ENCODE measurements at regions not wholly inside any gene's neighbourhood (a gene's known extent, or its start where the extent isn't known, plus 50 kb on each side); places are given as distances from the start of the nearest gene placed in this dataset.

DNA sequence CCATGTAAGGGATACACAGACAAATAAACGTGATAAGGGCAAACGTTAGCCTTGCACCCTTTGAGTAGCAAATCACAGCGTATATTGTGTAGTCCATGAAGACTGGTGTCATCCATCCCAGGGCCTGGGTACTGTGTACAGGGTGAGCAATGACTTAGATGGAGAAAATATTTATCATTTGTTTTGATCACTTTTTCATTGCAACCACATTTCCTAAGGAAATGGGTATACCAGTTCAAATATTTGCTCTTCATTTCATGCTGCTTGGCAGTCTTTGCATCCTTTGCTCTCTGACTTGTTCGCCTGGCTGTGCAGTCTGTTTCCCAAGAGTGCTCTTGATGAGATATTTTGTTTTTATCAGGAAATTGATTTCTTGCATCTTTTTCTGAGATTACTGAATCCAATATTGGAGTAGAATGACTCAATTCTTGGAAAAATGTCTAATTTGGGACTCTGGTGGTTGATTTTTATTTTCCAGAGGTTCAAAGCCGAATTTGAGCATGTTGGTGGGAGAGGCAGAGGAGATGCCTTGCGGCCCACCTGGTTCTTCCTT is 424.6 kb upstream of the SEMA6D start:
- H3K36me3 Mint-ChIP-seq (ENCODE audit: low read depth, unreplicated experiment): no peaks in the 10 kb centered on the region
- no peaks in the 10 kb centered on the region for H3K27me3 Mint-ChIP-seq (ENCODE audit: unreplicated experiment)
- DNase-seq (ENCODE audit: low spot score): no peak
- TF ChIP-seq, protein P1, sequence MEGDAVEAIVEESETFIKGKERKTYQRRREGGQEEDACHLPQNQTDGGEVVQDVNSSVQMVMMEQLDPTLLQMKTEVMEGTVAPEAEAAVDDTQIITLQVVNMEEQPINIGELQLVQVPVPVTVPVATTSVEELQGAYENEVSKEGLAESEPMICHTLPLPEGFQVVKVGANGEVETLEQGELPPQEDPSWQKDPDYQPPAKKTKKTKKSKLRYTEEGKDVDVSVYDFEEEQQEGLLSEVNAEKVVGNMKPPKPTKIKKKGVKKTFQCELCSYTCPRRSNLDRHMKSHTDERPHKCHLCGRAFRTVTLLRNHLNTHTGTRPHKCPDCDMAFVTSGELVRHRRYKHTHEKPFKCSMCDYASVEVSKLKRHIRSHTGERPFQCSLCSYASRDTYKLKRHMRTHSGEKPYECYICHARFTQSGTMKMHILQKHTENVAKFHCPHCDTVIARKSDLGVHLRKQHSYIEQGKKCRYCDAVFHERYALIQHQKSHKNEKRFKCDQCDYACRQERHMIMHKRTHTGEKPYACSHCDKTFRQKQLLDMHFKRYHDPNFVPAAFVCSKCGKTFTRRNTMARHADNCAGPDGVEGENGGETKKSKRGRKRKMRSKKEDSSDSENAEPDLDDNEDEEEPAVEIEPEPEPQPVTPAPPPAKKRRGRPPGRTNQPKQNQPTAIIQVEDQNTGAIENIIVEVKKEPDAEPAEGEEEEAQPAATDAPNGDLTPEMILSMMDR (IDR thresholded peaks at IDR 0.05; ENCODE audit: unreplicated experiment): no peak
- H3K9me3 Mint-ChIP-seq (ENCODE audit: unreplicated experiment): no peaks in the 10 kb centered on the region
- H3K4me3 Mint-ChIP-seq (ENCODE audit: unreplicated experiment): no peak overlapping the region
- H3K4me1 Mint-ChIP-seq (ENCODE audit: unreplicated experiment): no peaks in the 10 kb centered on the region
- H3K27ac Mint-ChIP-seq (ENCODE audit: unreplicated experiment): no peak overlapping the region

DNA sequence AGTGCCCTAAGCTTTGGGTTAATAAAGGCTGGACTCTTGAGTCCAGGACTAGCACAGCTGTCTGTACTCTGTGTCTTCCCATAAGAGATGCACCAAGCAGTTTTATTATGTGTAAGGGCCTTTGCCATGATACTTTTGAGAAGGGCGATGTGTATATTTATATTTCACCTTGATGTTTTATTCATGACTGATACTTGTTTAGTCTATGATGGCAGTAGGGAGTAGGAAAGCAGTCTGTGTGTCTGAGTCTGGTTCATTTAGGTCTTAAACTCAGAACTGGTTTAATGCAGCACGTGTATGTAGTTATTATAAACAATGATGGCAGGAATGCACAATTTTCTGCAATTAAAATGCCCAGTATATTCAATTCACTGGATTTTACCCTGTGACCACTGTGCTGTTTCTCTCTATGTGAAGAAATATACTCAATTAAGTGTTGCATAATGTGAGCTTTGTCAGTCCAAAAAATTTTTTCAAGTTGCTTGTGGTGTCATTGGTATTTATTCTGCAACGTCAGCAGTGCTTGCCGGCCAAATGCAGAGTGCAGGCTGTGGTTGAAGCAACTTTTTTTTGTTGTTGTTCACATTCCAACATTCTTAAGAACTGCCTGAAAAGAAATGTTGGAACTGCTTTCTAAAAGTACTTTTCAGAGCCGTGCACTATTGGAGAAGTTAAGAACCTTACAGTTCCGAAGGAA is 423.7 kb upstream of the SEMA6D start:
- H3K9me3 Mint-ChIP-seq (ENCODE audit: unreplicated experiment): no peaks in the 10 kb centered on the region
- H3K4me1 Mint-ChIP-seq (ENCODE audit: unreplicated experiment): no peaks in the 10 kb centered on the region
- no peaks in the 10 kb centered on the region for H3K36me3 Mint-ChIP-seq (ENCODE audit: low read depth, unreplicated experiment)
- no peak for DNase-seq (ENCODE audit: low spot score)
- no peaks in the 10 kb centered on the region for H3K27me3 Mint-ChIP-seq (ENCODE audit: unreplicated experiment)
- H3K4me3 Mint-ChIP-seq (ENCODE audit: unreplicated experiment): no peak overlapping the region
- TF ChIP-seq, protein P1 (IDR thresholded peaks at IDR 0.05; ENCODE audit: unreplicated experiment): no peak
- no peak overlapping the region for H3K27ac Mint-ChIP-seq (ENCODE audit: unreplicated experiment)

- H3K27ac Mint-ChIP-seq (ENCODE audit: unreplicated experiment): no peak overlapping the region
- H3K27me3 Mint-ChIP-seq (ENCODE audit: unreplicated experiment): no peaks in the 10 kb centered on the region
- no peaks in the 10 kb centered on the region for H3K9me3 Mint-ChIP-seq (ENCODE audit: unreplicated experiment)
- H3K4me3 Mint-ChIP-seq (ENCODE audit: unreplicated experiment): no peak overlapping the region
- H3K4me1 Mint-ChIP-seq (ENCODE audit: unreplicated experiment): no peaks in the 10 kb centered on the region
- DNase-seq (ENCODE audit: low spot score): no peak
- no peaks in the 10 kb centered on the region for H3K36me3 Mint-ChIP-seq (ENCODE audit: low read depth, unreplicated experiment)
- TF ChIP-seq, protein P1 (IDR thresholded peaks at IDR 0.05; ENCODE audit: unreplicated experiment): no peak
Measured at GRCh38 chr15:47294765-47295259, 422.5 kb upstream of the SEMA6D start.

DNA sequence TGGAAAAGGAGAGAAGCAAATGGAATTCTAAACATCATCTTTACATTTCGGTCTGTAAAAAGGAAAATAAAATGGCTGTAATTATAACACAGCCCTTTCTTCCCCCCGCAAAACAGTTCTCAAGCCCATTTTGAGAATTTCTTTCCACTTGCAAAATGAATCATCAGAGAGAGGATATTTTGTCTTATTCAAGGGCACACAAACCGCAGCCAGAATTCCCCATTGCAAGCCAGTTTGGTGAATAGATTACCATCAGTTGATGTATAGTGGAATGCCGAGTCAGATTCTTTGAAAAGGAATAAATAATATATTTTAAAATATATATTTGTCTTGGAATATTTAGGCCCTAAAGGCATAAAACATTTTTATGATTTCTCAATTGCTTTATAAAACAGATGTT is 420.4 kb upstream of the SEMA6D start:
- Mint-ChIP-seq H3K36me3 (ENCODE audit: low read depth, unreplicated experiment) (no peaks in the 10 kb centered on the region), H3K4me3 (ENCODE audit: unreplicated experiment) (no peak overlapping the region), H3K9me3 (ENCODE audit: unreplicated experiment) (no peaks in the 10 kb centered on the region), H3K27me3 (ENCODE audit: unreplicated experiment) (no peaks in the 10 kb centered on the region), H3K27ac (ENCODE audit: unreplicated experiment) (no peak overlapping the region), H3K4me1 (ENCODE audit: unreplicated experiment) (no peaks in the 10 kb centered on the region)
- TF ChIP-seq, protein P1 (IDR thresholded peaks at IDR 0.05; ENCODE audit: unreplicated experiment): no peak
- DNase-seq (ENCODE audit: low spot score): no peak

DNA sequence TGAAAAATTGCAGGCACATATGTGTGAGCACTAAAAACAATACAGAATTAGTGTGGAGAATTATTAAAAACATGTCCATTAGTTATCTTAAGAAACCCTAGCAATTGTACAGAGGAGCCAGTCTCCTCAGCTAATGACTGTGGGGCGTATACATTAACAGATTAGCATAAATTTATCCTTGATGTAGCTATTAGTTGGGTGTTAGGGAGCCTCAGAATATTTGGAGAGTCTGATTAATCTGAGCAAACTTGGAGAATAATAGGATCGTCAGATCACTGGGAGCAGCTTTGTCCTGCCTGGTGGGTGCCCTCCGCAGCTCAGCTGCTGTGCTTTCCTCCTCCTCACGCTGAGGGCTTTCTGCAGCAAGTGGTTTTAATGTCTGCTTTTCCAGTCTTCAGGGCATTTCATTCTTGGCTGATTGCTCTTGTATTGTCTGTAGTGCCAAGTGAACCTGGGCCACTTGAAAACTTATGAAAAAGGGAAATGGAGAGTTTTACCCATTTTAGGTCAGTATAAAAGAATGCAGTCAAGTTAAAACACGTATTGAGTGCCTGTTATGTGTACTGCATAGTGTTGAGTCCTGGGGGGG is 417.4 kb upstream of the SEMA6D start:
- DNase-seq (ENCODE audit: low spot score): no peak
- H3K36me3 Mint-ChIP-seq (ENCODE audit: low read depth, unreplicated experiment): no peaks in the 10 kb centered on the region
- no peaks in the 10 kb centered on the region for H3K27me3 Mint-ChIP-seq (ENCODE audit: unreplicated experiment)
- H3K9me3 Mint-ChIP-seq (ENCODE audit: unreplicated experiment): no peaks in the 10 kb centered on the region
- H3K4me3 Mint-ChIP-seq (ENCODE audit: unreplicated experiment): no peak overlapping the region
- TF ChIP-seq, protein P1 (IDR thresholded peaks at IDR 0.05; ENCODE audit: unreplicated experiment): no peak
- H3K4me1 Mint-ChIP-seq (ENCODE audit: unreplicated experiment): no peaks in the 10 kb centered on the region
- no peak overlapping the region for H3K27ac Mint-ChIP-seq (ENCODE audit: unreplicated experiment)

All from endothelial cell (in vitro differentiated cells).